Adrenal gland (tissue), 5 donors: ENCODE measurements at regions not wholly inside any gene's neighbourhood (a gene's known extent, or its start where the extent isn't known, plus 50 kb on each side); places are given as distances from the start of the nearest gene placed in this dataset.

ENCODE experiments used
- CTCF ChIP-seq, 6 experiments: fragments of 450-650 bp in 4 of 6; fragments of 200-600 bp in 2 of 6; sonication (generic) in 1 of 6; IDR thresholded peaks; 1 replicate in 5 of 6; 2 replicates in 1 of 6; pipeline versions ENCODE4 v1.5.1 to v1.8.0; 2016 to 2021; ENCODE audit warnings: antibody characterized with exemption in 6 of 6, mild to moderate bottlenecking in 2 of 6, moderate library complexity in 1 of 6
- POLR2A ChIP-seq, 2 donors: fragments of 450-650 bp; IDR thresholded peaks; one replicate each; pipeline ENCODE4 v1.6.1; 2017; ENCODE audit warnings: antibody characterized with exemption in 2 of 2, mild to moderate bottlenecking in 2 of 2, moderate library complexity in 1 of 2
- donor health status: DM: no; HTN: no; CAD: no.

DNA sequence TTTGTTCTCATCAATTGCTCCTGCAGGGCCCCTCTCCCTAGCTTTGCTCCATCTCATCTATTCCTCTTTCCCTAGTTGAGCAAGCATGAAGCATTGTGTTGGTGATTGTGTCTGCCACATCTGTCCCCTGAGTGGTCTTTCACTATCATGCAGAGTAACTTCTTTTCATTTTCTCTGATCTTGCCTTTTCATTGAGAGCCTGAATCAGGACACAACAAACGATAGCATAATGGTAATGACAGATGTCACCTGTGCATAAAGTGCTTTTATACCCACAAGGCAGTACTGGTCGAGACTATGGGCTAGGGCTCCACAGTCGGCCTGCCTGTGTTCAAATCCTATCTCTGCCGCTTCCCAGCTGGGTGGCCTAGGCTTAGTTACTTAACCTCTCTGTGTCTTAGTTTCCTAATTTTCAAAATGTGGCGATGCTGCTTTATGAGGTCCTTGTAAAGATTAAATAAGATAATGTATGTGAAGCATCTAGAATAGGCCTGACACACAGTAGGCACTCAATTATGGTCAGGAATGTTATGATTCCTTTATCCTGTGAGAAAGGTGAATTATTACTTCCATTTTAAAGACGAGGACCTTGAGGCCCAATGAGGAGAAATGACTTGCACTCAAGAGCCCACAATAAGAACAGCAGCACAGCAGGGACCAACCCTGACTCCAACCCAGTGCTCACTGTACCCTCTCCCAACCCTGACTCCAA lies 137.1 kb upstream of the ZNF618 start:
- TF ChIP-seq CTCF (IDR thresholded peaks at IDR 0.05) (no peak), POLR2A (IDR thresholded peaks at IDR 0.05) (no peak)
